WTC11 (cell line): ENCODE measurements at regions not wholly inside any gene's neighbourhood (a gene's known extent, or its start where the extent isn't known, plus 50 kb on each side); places are given as distances from the start of the nearest gene placed in this dataset.

Experiments used
- ATAC-seq: fragments of 200-7000 bp; cut with Tn5 transposase; 2 replicates; pipeline ENCODE4 v1.10.0; 2021; ENCODE audit warnings: mild to moderate bottlenecking, moderate library complexity
- CTCF ChIA-PET: fragments of 300-600 bp; sonication (Branson Sonifier 250); formaldehyde crosslinking; loops from one replicate; lab custom pipeline; 2021; ENCODE audit warnings: antibody characterized with exemption; lab: Charles Lee
- POLR2A ChIA-PET: fragments of 350-600 bp; sonication (Branson Sonifier 250); formaldehyde crosslinking; loops from one replicate; lab custom pipeline; 2021; ENCODE audit warnings: antibody characterized with exemption; lab: Charles Lee
- DNase-seq: peaks from one replicate; pipeline ENCODE4 v3.0.0; 2021; ENCODE audit warnings: low spot score
- H3K27ac Mint-ChIP-seq: 2 replicates; pipeline ENCODE4 v1.8.0; 2021; ENCODE audit warnings: mixed read lengths
- H3K27me3 Mint-ChIP-seq: 2 replicates; pipeline ENCODE4 v1.8.0; 2021; ENCODE audit warnings: low read depth, mild to moderate bottlenecking, moderate library complexity, mixed read lengths
- H3K36me3 Mint-ChIP-seq: 2 replicates; pipeline ENCODE4 v1.8.0; 2021; ENCODE audit warnings: mixed read lengths
- H3K4me1 Mint-ChIP-seq: 2 replicates; pipeline ENCODE4 v1.8.0; 2022; ENCODE audit warnings: mixed read lengths
- H3K4me3 Mint-ChIP-seq: 2 replicates; pipeline ENCODE4 v1.8.0; 2021; ENCODE audit warnings: mild to moderate bottlenecking, moderate library complexity, mixed read lengths
- H3K9me3 Mint-ChIP-seq: 2 replicates; pipeline ENCODE4 v1.8.0; 2021; ENCODE audit warnings: mixed read lengths
- ELF4 ChIP-seq: sonication (generic); formaldehyde crosslinking; IDR thresholded peaks from 2 replicates; pipeline ENCODE4 v1.8.1; 2022; ENCODE audit warnings: low read depth, mild to moderate bottlenecking, moderate library complexity, missing genetic modification reagents
- JUN ChIP-seq: sonication (generic); formaldehyde crosslinking; IDR thresholded peaks from 2 replicates; pipeline ENCODE4 v1.8.0; 2023; ENCODE audit warnings: mild to moderate bottlenecking, missing genetic modification reagents
- KAT7 ChIP-seq: sonication (generic); formaldehyde crosslinking; IDR thresholded peaks from 2 replicates; pipeline ENCODE4 v1.8.1; 2023; ENCODE audit warnings: missing genetic modification reagents, mild to moderate bottlenecking, borderline replicate concordance
- NR3C1 ChIP-seq: sonication (generic); formaldehyde crosslinking; conservative IDR thresholded peaks from 2 replicates; pipeline ENCODE4 v1.8.1; 2023; ENCODE audit warnings: low read depth, mild to moderate bottlenecking, missing genetic modification reagents
- PRRX2 ChIP-seq: fragments of 250-450 bp; sonication (Bioruptor Pico); IDR thresholded peaks from 2 replicates; pipeline ENCODE4 v1.8.0; 2021; ENCODE audit warnings: mild to moderate bottlenecking
- RELA ChIP-seq: sonication (generic); formaldehyde crosslinking; IDR thresholded peaks from 2 replicates; pipeline ENCODE4 v1.8.1; 2022; ENCODE audit warnings: missing genetic modification reagents, mild to moderate bottlenecking, borderline replicate concordance
- SMAD3 ChIP-seq: sonication (generic); formaldehyde crosslinking; IDR thresholded peaks from 2 replicates; pipeline ENCODE4 v1.8.0; 2022; ENCODE audit warnings: missing genetic modification reagents, mild to moderate bottlenecking, borderline replicate concordance
- TEAD1 ChIP-seq: sonication (generic); formaldehyde crosslinking; IDR thresholded peaks from 2 replicates; pipeline ENCODE4 v1.8.0; 2022; ENCODE audit warnings: mild to moderate bottlenecking, missing genetic modification reagents
- ZBTB21 ChIP-seq: sonication (generic); formaldehyde crosslinking; IDR thresholded peaks from 2 replicates; pipeline ENCODE4 v1.8.1; 2023; ENCODE audit warnings: mild to moderate bottlenecking, missing genetic modification reagents, borderline replicate concordance
- ZNF263 ChIP-seq: sonication (generic); formaldehyde crosslinking; IDR thresholded peaks from 2 replicates; pipeline ENCODE4 v1.8.1; 2022; ENCODE audit warnings: low read depth, mild to moderate bottlenecking, moderate library complexity, missing genetic modification reagents
- TF ChIP-seq, protein P1 (sequence below): fragments of 250-450 bp; sonication (Bioruptor Pico); IDR thresholded peaks from 2 replicates; pipeline ENCODE4 v1.9.0; 2021; ENCODE audit warnings: mild to moderate bottlenecking
- TF ChIP-seq, protein P2 (sequence below): fragments of 200-600 bp; IDR thresholded peaks from 2 replicates; pipeline ENCODE4 v1.8.0; 2022; ENCODE audit warnings: antibody characterized with exemption
- TF ChIP-seq, protein P3 (sequence below): fragments of 250-450 bp; sonication (Bioruptor Pico); IDR thresholded peaks from 2 replicates; pipeline ENCODE4 v1.9.0; 2021; ENCODE audit warnings: mild to moderate bottlenecking, borderline replicate concordance
- TF ChIP-seq, protein P4 (sequence below): fragments of 250-450 bp; sonication (Bioruptor Pico); IDR thresholded peaks from 2 replicates; pipeline ENCODE4 v1.9.0; 2021; ENCODE audit warnings: moderate library complexity, mild to moderate bottlenecking, inconsistent platforms, borderline replicate concordance
- TF ChIP-seq, protein P5 (sequence below): sonication (generic); formaldehyde crosslinking; IDR thresholded peaks from 2 replicates; pipeline ENCODE4 v1.8.1; 2023; ENCODE audit warnings: mild to moderate bottlenecking, missing genetic modification reagents
- TF ChIP-seq, protein P6 (sequence below): sonication (generic); formaldehyde crosslinking; IDR thresholded peaks from 2 replicates; pipeline ENCODE4 v1.8.0; 2022; ENCODE audit warnings: mild to moderate bottlenecking, missing genetic modification reagents
- TF ChIP-seq, protein P7 (sequence below): fragments of 250-450 bp; sonication (Bioruptor Pico); IDR thresholded peaks from 2 replicates; pipeline ENCODE4 v1.9.0; 2021; ENCODE audit warnings: mild to moderate bottlenecking
- TF ChIP-seq, protein P8 (sequence below): sonication (generic); formaldehyde crosslinking; conservative IDR thresholded peaks from 2 replicates; pipeline ENCODE4 v1.8.1; 2022; ENCODE audit warnings: mild to moderate bottlenecking, missing genetic modification reagents
- TF ChIP-seq, protein P9 (sequence below): sonication (generic); formaldehyde crosslinking; IDR thresholded peaks from 2 replicates; pipeline ENCODE4 v1.8.1; 2023; ENCODE audit warnings: mild to moderate bottlenecking, moderate library complexity, missing genetic modification reagents

DNA sequence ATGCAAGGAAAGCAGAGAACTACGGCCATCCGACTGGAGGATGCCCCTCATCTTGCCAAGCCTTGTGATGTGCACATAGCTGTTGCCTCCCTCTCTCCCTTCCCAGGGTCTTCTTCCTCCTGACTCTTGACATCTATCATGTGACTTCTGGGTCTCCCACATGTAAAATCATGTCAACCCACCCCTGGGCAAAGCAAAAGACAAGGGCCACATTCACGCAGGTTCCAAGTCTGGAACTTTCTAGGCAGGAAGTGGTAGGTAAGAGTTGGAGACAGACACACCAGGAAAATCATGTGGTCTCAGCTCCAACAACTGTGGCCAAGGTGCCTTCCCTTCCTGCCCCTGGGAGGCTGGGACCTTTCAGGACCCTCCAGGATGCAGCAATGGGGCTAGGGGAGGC lies 187.3 kb downstream of the CXCL12 start (continued):
- no peak for TF ChIP-seq RELA (CRISPR knock-in tag)
- no peak for TF ChIP-seq ELF4 (CRISPR knock-in tag)
- no peak for TF ChIP-seq PRRX2 (CRISPR knock-in tag)

DNA sequence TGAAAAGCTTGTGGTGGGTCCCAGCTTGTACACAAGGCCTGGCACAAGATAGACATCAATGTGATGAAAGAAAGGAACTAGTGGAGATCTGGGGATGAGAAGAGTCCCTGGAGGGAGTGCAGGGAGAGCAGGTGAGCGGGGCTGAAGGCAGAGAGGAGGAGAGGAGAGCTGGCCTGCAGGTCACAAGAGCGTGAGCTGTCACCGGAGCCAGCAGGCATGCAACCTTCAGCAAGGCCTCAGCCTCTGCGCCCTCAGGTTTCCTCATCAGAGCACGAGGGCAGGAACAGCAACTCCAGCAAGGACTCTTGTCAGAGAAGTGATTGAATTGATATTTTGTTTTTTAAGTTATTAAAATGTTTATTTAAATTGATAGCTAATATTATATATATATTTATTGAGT lies 188.6 kb downstream of the CXCL12 start:
- H3K27ac Mint-ChIP-seq: no peak overlapping the region
- peaks cover 5% of the 10 kb centered on the region; the same call in 1 of the 2 replicates for H3K4me1 Mint-ChIP-seq
- H3K27me3 Mint-ChIP-seq: no peaks in the 10 kb centered on the region
- DNase-seq (no peak), ATAC-seq (no peak)
- TF ChIP-seq NR3C1 (CRISPR knock-in tag) (no peak), KAT7 (CRISPR knock-in tag) (no peak), ZNF263 (CRISPR knock-in tag) (no peak)
- TF ChIP-seq, protein P1, sequence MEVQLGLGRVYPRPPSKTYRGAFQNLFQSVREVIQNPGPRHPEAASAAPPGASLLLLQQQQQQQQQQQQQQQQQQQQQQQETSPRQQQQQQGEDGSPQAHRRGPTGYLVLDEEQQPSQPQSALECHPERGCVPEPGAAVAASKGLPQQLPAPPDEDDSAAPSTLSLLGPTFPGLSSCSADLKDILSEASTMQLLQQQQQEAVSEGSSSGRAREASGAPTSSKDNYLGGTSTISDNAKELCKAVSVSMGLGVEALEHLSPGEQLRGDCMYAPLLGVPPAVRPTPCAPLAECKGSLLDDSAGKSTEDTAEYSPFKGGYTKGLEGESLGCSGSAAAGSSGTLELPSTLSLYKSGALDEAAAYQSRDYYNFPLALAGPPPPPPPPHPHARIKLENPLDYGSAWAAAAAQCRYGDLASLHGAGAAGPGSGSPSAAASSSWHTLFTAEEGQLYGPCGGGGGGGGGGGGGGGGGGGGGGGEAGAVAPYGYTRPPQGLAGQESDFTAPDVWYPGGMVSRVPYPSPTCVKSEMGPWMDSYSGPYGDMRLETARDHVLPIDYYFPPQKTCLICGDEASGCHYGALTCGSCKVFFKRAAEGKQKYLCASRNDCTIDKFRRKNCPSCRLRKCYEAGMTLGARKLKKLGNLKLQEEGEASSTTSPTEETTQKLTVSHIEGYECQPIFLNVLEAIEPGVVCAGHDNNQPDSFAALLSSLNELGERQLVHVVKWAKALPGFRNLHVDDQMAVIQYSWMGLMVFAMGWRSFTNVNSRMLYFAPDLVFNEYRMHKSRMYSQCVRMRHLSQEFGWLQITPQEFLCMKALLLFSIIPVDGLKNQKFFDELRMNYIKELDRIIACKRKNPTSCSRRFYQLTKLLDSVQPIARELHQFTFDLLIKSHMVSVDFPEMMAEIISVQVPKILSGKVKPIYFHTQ (CRISPR knock-in tag): no peak
- H3K9me3 Mint-ChIP-seq: peaks cover 9% of the 10 kb centered on the region
- ChIA-PET POLR2A (no interaction called here), CTCF (no interaction called here)
- peaks cover 2% of the 10 kb centered on the region; the same call in 1 of the 2 replicates for H3K36me3 Mint-ChIP-seq
- H3K4me3 Mint-ChIP-seq: no peak overlapping the region

DNA sequence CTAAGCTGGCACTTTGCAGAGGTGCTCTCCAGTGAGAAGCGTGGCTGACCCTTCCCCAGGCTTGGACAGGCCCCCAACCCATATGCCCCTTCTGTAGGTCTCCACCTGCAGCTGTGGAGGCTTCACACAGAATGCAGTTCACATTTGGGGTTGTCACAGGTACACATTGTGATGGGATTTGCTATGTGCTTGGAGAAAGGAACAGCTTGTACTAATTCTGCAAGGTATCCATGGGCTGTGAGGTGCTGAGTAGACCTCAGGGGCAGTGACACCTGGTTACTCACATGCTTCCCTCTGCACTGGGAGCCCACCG lies 188.9 kb downstream of the CXCL12 start:
- ChIA-PET POLR2A (no interaction called here), CTCF (no interaction called here)
- no peaks in the 10 kb centered on the region for H3K27me3 Mint-ChIP-seq
- TF ChIP-seq NR3C1 (CRISPR knock-in tag) (no peak), JUN (CRISPR knock-in tag) (no peak), PRRX2 (CRISPR knock-in tag) (no peak), KAT7 (CRISPR knock-in tag) (no peak), ELF4 (CRISPR knock-in tag) (no peak), ZBTB21 (CRISPR knock-in tag) (no peak), TEAD1 (CRISPR knock-in tag) (no peak), SMAD3 (CRISPR knock-in tag) (no peak)
- TF ChIP-seq, protein P2, sequence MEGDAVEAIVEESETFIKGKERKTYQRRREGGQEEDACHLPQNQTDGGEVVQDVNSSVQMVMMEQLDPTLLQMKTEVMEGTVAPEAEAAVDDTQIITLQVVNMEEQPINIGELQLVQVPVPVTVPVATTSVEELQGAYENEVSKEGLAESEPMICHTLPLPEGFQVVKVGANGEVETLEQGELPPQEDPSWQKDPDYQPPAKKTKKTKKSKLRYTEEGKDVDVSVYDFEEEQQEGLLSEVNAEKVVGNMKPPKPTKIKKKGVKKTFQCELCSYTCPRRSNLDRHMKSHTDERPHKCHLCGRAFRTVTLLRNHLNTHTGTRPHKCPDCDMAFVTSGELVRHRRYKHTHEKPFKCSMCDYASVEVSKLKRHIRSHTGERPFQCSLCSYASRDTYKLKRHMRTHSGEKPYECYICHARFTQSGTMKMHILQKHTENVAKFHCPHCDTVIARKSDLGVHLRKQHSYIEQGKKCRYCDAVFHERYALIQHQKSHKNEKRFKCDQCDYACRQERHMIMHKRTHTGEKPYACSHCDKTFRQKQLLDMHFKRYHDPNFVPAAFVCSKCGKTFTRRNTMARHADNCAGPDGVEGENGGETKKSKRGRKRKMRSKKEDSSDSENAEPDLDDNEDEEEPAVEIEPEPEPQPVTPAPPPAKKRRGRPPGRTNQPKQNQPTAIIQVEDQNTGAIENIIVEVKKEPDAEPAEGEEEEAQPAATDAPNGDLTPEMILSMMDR: no peak
- TF ChIP-seq, protein P3, sequence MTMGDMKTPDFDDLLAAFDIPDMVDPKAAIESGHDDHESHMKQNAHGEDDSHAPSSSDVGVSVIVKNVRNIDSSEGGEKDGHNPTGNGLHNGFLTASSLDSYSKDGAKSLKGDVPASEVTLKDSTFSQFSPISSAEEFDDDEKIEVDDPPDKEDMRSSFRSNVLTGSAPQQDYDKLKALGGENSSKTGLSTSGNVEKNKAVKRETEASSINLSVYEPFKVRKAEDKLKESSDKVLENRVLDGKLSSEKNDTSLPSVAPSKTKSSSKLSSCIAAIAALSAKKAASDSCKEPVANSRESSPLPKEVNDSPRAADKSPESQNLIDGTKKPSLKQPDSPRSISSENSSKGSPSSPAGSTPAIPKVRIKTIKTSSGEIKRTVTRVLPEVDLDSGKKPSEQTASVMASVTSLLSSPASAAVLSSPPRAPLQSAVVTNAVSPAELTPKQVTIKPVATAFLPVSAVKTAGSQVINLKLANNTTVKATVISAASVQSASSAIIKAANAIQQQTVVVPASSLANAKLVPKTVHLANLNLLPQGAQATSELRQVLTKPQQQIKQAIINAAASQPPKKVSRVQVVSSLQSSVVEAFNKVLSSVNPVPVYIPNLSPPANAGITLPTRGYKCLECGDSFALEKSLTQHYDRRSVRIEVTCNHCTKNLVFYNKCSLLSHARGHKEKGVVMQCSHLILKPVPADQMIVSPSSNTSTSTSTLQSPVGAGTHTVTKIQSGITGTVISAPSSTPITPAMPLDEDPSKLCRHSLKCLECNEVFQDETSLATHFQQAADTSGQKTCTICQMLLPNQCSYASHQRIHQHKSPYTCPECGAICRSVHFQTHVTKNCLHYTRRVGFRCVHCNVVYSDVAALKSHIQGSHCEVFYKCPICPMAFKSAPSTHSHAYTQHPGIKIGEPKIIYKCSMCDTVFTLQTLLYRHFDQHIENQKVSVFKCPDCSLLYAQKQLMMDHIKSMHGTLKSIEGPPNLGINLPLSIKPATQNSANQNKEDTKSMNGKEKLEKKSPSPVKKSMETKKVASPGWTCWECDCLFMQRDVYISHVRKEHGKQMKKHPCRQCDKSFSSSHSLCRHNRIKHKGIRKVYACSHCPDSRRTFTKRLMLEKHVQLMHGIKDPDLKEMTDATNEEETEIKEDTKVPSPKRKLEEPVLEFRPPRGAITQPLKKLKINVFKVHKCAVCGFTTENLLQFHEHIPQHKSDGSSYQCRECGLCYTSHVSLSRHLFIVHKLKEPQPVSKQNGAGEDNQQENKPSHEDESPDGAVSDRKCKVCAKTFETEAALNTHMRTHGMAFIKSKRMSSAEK: no peak
- TF ChIP-seq, protein P4, sequence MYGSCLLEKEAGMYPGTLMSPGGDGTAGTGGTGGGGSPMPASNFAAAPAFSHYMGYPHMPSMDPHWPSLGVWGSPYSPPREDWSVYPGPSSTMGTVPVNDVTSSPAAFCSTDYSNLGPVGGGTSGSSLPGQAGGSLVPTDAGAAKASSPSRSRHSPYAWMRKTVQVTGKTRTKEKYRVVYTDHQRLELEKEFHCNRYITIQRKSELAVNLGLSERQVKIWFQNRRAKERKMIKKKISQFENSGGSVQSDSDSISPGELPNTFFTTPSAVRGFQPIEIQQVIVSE: no peak
- TF ChIP-seq, protein P5, sequence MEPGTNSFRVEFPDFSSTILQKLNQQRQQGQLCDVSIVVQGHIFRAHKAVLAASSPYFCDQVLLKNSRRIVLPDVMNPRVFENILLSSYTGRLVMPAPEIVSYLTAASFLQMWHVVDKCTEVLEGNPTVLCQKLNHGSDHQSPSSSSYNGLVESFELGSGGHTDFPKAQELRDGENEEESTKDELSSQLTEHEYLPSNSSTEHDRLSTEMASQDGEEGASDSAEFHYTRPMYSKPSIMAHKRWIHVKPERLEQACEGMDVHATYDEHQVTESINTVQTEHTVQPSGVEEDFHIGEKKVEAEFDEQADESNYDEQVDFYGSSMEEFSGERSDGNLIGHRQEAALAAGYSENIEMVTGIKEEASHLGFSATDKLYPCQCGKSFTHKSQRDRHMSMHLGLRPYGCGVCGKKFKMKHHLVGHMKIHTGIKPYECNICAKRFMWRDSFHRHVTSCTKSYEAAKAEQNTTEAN (CRISPR knock-in tag): no peak
- TF ChIP-seq, protein P6, sequence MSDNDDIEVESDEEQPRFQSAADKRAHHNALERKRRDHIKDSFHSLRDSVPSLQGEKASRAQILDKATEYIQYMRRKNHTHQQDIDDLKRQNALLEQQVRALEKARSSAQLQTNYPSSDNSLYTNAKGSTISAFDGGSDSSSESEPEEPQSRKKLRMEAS: no peak
- TF ChIP-seq, protein P7, sequence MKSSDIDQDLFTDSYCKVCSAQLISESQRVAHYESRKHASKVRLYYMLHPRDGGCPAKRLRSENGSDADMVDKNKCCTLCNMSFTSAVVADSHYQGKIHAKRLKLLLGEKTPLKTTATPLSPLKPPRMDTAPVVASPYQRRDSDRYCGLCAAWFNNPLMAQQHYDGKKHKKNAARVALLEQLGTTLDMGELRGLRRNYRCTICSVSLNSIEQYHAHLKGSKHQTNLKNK (CRISPR knock-in tag): no peak
- TF ChIP-seq, protein P8, sequence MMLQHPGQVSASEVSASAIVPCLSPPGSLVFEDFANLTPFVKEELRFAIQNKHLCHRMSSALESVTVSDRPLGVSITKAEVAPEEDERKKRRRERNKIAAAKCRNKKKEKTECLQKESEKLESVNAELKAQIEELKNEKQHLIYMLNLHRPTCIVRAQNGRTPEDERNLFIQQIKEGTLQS (CRISPR knock-in tag): no peak
- TF ChIP-seq, protein P9, sequence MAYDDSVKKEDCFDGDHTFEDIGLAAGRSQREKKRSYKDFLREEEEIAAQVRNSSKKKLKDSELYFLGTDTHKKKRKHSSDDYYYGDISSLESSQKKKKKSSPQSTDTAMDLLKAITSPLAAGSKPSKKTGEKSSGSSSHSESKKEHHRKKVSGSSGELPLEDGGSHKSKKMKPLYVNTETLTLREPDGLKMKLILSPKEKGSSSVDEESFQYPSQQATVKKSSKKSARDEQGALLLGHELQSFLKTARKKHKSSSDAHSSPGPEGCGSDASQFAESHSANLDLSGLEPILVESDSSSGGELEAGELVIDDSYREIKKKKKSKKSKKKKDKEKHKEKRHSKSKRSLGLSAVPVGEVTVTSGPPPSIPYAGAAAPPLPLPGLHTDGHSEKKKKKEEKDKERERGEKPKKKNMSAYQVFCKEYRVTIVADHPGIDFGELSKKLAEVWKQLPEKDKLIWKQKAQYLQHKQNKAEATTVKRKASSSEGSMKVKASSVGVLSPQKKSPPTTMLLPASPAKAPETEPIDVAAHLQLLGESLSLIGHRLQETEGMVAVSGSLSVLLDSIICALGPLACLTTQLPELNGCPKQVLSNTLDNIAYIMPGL (CRISPR knock-in tag): no peak
- no peak overlapping the region for H3K27ac Mint-ChIP-seq
- peaks cover 2% of the 10 kb centered on the region; the same call in 1 of the 2 replicates for H3K36me3 Mint-ChIP-seq
- ATAC-seq: no peak
- DNase-seq: no peak
- peaks cover 5% of the 10 kb centered on the region; the same call in 1 of the 2 replicates for H3K4me1 Mint-ChIP-seq
- H3K4me3 Mint-ChIP-seq: no peak overlapping the region
- peaks cover 12% of the 10 kb centered on the region for H3K9me3 Mint-ChIP-seq
